ENCODE measurements at regions not wholly inside any gene's neighbourhood (a gene's known extent, or its start where the extent isn't known, plus 50 kb on each side); places are given as distances from the start of the nearest gene placed in this dataset.

- no peak for TF ChIP-seq CTCF (IDR thresholded peaks at IDR 0.05 in 4 of 5, conservative IDR thresholded peaks at IDR 0.05 in 1 of 5)
- TF ChIP-seq POLR2A (IDR thresholded peaks at IDR 0.05) = no peak
These were observed 107.9 kb upstream of the DAP start for GRCh38 chr5:10868956-10869355.

Measured in gastrocnemius medialis (tissue), 4 donors.